Stimulated activated CD4-positive, alpha-beta T cell treated with anti-CD3 and anti-CD28 coated beads, TNF-alpha, amount 100 ng/mL, for 24 hours (primary cell): ENCODE measurements at regions not wholly inside any gene's neighbourhood (a gene's known extent, or its start where the extent isn't known, plus 50 kb on each side); places are given as distances from the start of the nearest gene placed in this dataset.

ENCODE experiments used
- DNase-seq, 3 experiments: peaks; one replicate each; pipeline ENCODE4 v3.0.0-alpha.2; 2020; ENCODE audit warnings: low read depth in 3 of 3

DNA sequence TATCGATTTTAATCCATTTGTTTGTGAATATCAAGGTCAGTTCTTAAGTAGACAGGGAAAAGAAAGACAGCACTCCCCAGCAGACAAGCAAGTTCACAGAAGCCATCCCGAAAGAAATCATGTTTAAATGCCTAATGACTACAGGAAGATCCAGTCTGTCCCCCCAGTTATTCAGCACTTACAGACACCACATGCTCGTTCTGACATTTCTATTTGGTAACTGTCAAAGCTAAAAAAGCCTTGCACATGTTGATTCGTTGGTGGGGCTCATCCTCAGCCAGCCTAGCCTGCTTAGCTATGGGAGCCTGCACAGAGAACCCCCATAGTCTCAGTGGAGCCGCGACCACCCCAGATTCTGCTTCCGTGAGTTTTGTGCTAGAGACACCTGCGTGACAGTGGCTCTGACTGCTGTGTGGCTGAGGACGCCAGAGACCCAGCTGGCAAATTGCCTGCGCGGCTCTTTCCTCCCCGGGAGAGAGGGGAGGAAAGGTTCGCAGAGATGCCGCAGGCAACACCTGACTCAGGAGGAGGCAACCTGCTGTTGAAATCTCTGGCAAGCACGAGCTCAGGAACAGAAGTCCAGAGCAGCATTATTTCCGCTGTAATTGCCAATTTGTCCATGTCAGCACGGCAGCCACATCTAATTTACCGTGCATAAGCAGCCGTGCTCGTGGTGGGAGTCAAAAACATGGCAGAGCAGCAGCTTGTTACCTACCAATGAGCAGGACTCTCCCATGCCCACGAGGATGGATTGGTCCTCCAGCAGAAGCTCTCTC is 194.2 kb downstream of the GPAM start:
- no peak for DNase-seq

DNA sequence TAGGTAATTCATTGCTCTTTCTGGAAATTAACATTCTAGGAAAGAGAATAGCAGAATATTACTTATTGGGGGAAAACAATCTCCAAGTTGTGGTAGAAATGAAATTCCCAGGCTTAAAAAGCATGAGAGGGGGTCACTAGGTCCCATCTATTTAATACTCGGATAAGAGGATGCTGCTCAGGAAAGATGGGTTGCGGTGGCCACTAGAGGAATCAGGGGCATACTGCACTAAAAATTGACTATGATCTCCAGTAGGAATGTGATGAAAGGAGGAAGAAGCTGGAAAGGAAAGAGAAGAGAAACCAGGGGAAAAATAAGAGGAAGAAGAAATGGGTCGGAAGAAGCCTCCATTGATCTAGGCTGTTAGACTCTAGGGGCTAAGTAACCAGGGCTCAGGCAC is 192.8 kb downstream of the GPAM start:
- no peak for DNase-seq

DNA sequence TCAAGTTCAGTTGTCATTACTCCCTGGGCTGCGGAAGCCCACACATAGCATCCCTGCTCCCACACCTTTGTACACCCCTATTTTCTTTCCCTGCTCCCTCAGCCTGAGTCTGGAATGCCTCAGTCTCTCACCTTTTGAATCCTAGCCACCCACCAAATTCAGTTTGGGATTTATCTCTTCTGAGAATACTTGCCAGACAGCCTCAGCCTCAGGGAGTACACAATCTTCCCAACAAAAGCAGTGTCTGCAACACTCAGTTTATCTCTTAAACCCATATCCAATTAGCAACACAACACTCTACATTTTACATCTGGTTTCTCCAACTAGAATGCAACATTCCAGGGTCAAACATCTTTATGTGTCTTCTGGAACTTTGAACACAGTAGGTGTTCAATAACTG is 190.2 kb downstream of the GPAM start:
- DNase-seq = no peak

DNA sequence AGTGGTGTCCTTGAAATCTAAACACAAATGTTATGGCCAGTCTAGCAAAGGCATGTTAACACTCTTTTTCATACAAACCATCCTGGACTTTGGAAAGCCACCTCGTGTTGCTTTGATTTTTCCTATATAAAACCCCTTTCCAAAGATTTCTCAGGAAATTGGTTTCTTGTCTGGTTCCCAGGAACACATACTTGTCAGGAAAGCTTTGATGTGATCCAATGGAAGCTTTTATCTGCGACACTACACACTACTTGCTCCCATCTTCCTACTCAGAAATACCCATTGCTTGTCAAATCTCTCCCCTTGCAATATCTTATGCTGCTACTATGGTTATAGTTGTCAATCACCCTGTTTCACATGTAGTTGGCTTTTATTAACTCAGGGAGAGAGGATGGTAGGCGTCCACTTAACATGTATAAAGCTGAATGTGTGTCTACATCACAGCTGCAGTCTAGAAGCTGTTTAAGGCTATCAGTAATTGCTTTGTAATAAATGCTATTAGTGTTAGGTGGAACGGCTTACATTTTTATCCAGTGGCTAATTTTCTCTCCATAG is 189.6 kb downstream of the GPAM start:
- no peak for DNase-seq

DNA sequence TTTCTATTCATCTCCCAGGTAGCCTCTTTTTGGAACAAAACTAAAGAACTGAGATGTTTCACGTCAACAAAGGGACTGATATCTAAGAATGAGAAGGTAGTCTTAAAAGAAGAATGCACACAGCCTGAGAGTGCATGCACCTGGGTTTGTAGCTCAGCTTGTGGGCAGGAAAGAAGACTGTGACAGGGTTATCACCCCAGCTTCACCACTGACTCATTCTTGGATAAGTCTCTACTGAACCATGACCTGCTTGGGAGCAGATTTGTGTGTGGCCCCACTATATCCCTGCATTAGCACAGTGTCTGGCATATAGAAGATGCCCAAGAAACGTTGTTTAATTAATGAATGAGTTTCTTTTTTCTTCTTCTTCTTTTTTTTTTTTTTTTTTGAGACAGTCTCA is 187.5 kb downstream of the GPAM start:
- DNase-seq = no peak

DNA sequence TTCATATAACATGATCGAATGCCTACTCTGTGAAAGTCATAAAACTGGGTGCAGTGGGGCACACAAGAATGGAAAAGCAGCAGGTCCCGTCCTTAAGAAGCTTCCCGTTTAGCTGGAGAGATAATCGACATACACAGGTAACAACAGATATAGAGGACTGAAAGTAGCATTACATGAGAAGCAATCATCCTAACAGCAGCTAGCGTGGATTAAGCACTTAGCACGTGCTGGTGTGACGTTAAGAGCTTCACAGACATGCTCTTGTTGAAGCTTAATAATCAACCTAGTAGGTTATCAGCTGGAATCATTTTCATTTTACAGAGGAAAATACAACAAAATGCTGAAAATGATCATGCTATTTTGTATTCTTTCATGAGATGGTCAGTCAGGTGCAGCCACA is 184.8 kb downstream of the GPAM start:
- no peak for DNase-seq

DNA sequence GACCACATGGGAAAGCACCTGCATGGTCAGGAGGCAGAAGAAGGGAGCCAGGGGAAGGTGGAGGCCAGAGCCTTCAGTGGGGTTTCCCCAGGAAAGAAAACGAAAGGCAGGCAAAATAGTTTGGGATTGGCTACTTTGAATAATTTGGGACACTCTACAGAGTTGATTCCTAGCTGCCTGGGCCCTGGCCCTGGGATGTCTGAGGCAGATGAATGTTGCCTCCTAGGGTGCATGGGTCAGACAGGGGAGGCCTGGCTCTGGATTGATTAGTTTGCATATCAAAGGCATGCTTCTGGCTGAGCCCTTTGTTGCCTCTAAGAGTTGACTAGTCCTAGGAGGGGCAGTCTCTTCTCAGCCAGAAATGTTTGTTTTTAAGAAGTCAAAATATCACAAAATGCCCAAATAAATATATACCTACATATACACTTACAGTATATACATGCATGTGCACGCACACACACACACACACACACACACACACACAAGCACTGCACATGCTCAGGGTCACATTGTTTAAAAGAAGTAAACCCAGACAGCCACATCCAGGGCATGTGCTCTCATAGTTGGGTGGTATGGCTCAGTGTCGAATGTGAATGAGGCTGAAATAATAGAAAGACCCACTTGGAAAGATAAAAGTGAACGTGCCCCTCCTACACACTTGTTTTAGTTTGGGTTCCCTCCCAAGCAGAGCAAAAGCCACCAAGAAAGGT is 184.2 kb downstream of the GPAM start:
- no peak for DNase-seq

DNA sequence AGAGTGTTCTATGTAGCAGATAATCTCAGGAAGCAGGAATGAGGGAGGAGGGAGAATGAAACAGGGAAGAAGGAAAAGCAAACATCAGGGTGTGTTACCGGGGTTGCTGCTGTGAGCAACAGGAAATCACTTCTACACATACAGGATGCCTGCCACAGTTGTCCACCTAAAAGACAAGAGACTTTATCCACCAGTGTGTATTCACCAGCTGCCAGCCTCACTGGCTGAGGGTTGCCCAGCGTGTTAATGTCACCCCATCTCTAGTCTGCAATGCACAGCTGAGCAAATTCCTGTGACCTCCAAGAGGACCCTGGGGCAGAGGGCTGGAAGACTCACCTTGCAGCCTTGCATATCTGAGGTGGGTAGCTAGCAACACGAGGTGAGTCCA is 183.7 kb downstream of the GPAM start:
- no peak for DNase-seq

DNA sequence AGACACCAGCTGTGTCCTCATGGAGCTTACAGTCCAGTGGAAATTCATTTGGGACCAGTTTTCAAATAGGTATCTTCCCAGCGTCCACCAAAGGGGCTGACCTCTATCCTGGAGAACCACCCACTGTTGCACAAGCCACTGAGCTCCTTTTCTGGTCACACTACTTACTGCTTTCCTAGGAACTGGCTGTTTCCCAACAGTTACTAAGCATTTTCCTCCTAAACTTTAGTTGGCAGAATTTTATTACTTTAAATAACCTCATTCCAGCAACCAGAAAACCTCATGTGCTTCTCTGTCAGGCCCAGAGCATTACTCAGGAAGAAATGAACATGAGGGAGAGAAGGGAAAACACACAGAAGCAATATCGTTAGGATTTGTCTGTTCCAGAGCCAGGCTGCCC is 183.1 kb downstream of the GPAM start:
- DNase-seq = no peak

DNA sequence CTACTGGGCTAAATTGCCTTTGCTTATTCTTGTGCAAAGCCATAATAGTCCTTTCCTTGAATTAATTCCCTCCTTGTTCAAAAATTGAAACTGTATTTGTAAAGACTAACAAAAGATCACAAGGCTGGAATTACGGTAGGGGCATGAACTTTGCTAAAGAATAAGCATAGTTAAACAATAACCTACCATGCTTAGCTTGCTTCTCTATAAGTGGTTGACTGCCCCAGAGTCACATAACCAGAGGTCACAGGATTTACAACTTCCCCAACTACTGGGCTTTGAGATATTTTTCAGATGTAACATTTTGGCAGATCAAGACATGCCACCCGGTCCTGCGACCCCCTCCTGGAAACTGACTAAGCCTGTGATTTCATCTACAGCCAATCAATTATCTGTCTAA is 181.4 kb downstream of the GPAM start:
- no peak for DNase-seq

DNA sequence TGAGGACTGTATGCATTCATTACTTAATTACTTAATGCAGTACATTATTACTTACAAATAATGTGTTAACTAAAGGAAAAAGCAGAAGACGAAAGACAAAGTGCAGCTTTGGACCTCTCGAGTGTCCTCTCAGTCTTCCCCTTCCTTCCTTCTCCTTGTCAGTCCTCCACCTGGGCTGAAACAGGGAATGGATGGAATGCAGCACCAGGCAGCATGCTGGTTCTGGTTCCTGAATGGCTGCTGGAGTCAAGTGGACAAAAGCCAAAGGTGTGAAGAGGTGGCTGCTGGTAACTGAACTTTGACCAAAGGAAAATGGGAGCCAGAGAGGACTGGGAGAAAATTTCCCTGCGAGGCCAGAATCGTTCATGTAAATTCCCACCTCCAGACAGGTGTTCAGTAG is 179.5 kb downstream of the GPAM start:
- no peak for DNase-seq

DNA sequence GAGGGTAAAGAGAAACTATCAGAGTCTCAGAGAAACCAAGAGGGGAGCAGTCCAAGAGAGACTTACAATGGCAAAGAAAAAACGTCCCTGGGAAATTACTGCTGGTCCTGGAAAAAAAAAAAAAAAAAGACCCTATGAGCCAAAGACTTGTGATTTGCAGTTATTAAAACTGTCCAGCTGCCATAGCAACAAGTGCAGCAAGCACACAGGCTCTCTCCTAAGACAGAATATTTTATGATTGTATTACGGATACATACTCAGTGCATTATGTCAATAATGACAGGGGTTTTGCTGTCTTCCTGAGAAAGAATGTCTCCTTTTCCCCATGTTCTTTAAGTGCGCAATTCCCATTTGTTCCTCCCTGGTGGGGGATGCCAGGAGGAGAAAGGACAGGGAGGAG is 178.5 kb downstream of the GPAM start:
- DNase-seq = no peak

DNA sequence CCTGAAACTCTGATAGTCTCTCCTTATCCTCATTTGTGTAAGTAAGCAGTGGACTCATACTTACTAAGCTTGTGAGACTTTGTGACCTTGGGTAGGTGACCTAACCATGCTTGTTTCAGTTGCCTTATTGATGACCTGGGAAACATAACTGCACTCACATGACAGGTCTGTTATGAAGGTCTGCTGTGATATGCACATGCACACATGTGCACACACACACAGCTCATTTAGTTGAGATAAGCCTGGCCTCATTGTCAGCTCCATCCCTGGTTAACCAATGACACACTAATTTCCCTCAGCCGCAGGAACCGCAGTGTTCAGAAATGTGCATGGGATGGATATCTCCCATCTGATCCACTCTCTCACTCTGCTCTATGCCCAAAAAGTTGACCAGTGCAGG is 177.2 kb downstream of the GPAM start:
- DNase-seq = no peak

DNA sequence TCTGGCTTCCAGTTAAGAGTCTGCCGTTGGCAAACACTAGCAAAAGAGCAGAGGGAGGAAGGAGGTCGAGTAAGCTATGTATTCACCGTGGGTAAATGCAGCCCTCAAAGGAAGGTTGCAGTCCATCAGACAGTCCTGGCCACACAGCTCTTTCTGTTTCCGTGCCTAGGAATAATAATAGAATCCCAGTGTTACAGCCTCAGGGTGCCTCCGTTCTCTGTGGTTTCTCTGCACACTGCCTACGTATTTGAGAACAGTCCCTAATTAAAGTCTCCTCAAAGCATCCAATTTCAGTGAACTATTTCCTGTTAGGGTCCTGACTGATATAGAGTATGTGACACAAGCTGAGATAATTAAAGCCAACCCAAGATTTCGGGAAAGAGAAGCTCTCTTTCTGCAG is 176.7 kb downstream of the GPAM start:
- no peak for DNase-seq

DNA sequence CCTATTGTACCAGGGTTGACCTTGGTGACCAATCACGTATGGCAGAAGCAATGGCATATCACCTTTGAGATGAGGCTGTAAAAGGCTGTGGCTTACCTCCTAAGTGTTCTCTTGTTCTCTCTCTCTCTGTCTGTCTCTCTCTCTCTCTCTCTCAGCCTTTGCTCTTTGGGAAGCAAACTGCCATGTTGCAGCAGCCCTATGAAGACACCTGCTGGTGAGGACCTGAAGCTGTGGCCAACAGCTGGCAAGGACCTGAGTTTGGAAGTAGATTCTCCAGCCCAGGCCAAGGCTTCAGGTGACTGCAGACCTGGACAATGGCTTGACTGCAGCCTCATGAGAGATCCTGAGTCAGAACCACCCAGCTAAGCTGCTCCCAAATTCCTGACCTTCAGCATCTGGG is 161.4 kb downstream of the GPAM start:
- no peak for DNase-seq

DNA sequence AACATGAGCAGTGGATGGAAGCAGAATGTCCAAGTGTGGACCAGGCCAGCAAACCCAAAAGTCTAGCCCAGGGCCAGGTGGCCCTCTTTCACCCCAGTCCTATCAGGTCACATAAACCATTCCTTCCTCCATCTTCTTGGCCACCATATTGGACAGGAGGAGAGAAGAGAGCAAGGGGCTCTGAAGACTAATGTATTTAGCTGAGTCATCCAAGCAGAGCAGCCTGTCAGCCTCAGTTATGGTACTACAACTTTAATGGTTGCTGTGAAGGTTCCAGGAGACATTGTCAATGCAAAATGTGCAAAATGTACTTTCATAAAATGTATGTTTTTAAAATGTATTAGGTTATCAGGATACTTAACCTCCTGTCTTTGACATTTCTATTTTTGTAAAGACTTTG is 159.5 kb downstream of the GPAM start:
- no peak for DNase-seq

DNA sequence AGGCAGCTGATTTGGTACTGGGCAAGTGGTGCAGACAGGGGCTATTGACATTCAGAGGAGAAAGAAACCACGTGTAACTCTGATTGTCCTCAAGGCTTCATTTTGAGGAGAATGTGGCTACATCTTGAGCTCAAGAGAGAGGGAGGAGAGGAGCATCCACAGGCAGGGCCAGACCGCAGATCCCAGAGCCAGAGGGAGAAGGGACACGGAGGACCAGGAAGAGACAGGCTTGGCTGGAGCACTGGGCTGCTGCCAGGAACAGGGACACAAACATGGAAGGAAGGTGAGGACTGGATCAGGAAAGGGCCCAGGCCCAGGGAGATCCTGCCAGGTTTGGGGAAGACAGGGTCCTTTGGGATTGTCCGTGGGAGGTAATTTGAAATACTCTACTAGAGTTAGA is 158.3 kb downstream of the GPAM start:
- no peak for DNase-seq

DNA sequence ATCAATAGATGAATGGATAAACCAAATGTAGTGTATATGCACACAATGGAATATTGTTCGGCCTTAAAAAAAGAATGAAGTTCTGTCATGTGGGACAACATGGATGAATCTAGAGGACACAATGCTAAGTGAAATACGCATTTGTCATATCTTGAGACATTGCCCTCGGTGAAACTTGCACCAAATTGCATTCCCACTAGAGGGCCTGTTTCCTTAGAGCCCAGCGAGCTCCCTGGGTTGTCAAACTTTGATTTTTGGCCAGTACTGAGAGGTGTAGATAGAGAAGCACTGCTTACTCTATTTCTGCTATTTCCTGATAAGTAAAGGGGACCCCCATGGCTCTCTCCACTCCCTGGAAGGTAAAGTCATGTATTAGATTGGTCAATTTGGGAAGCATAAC is 157.1 kb downstream of the GPAM start:
- no peak for DNase-seq

DNA sequence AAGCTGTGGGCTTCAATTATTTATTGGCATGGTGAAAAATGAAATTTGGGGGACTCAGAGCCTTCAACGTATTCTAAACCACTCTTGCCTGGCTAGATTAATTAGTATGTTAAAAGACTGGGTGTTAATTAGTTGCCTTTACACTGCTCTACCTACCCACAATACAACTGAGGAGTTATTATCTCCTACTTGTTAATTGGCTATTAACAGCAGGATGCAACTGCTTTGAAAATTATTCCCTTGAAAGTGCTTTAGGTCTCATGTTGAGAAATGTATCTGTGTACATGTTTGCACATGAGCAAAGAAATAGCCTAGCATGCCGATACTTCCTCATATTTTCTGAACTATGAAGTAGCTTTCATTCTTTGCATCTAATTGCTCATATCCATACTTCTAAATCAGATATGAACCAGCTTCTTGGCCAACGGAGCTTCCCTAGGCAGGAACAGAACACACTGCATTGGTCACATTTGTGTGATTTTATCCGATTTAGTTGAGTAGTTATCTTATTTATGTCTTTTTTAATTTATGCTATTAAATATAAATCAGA is 155.8 kb downstream of the GPAM start:
- DNase-seq = no peak

DNA sequence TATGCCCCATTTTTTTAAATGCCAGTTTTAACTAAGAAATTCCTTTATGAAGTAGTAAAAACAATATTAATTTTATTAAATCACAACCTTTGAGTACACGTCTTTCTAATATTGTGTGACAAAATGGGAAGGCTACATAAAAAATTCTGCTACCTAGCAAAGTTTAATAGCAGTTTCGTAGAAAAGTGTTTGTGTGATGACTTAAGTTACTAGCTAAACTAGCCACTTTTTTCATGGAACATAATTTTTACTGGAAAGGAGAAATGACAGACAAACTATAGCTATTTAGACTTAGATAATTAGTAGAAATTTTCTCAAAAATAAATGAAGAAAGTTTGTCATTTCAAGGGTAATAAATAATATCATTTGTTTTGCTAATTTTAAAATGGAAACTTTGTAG is 153.1 kb downstream of the GPAM start:
- no peak for DNase-seq

DNA sequence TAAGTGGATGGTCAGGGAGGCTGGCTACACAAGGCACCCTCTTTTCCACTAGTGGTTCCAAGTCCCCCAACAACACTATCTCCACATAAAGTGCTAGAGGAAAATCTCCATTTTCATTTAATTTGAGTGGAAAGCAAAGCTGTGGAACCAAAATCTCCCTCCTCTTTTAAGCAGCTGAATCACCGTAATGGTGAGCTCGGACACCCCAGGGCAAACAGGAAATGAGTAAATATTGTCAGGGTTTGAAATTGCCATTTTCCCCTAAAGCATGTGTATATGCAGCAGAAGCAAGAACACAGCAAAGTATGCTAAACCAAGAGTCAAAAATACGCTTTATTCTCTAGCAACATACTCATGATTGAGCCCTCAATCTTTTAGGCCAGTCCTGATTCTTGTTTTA is 143.7 kb downstream of the GPAM start:
- DNase-seq = no peak

DNA sequence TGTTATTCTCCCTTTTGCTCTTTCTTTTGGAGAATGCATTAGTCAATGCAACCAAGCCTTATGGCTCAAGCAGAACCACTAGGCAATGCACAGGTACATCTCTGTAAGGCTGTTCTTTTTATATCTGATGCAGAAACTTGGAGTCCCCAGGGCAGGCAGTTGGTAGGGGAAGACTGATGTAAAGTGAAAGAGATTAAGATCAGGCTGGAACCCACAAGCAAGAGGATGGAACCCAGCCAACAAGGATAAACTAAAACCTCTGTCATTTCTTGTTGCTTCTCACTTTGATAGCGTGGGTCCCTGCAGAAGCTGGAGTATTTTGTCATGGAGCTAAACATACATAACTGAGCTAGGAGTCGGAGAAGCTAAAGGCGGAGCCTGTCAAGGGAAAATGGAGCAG is 142.9 kb downstream of the GPAM start:
- DNase-seq = no peak

DNA sequence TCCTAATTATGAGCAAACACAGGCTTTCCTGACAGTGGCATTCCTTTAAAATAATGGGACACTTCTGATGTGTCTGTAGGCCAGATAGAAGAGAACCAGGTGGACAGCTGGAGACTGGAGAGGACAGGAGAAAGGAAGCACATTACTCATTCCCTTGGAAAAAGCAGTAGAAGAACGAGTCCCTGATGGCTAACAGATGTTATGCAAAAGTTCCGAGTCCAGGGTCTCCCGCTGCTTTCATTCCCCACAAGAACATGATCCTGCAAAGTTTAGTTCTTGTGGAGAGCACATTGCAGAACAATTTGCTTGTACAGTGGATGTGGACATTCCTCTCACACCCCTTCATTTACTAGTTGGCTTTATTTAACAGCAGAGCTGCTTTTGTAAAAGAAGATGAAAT is 137.6 kb downstream of the GPAM start:
- no peak for DNase-seq
